ENCODE measurements at regions not wholly inside any gene's neighbourhood (a gene's known extent, or its start where the extent isn't known, plus 50 kb on each side); places are given as distances from the start of the nearest gene placed in this dataset.

- no peak for TF ChIP-seq RXRA (IDR thresholded peaks at IDR 0.05; ENCODE audit: insufficient read depth, low read depth, low read length)
- no peak for TF ChIP-seq EP300 (IDR thresholded peaks at IDR 0.05; ENCODE audit: borderline replicate concordance in 1 of 2, low read depth in 2 of 2, low read length in 2 of 2)
- TF ChIP-seq JUN (IDR thresholded peaks at IDR 0.05; ENCODE audit: low read depth, low read length) = no peak
These were observed 72.0 kb downstream of the VPREB1 start (continued) for GRCh38 chr22:22316589-22316988.

Data from H1 (cell line).